DMS153 treated with DMSO at 0.1 percent for 48 hours (cell line): ENCODE measurements at regions not wholly inside any gene's neighbourhood (a gene's known extent, or its start where the extent isn't known, plus 50 kb on each side); places are given as distances from the start of the nearest gene placed in this dataset.
"Not testable (repeated sequence)": the region's sequence is repeated elsewhere in the genome, so short reads cannot be mapped to it uniquely, and the experiment has no call there.

Source experiments
- DNase-seq: peaks from one replicate; lab custom pipeline; 2025; ENCODE audit not compliant: unreplicated experiment; lab: John Stamatoyannopoulos, UW

DNA sequence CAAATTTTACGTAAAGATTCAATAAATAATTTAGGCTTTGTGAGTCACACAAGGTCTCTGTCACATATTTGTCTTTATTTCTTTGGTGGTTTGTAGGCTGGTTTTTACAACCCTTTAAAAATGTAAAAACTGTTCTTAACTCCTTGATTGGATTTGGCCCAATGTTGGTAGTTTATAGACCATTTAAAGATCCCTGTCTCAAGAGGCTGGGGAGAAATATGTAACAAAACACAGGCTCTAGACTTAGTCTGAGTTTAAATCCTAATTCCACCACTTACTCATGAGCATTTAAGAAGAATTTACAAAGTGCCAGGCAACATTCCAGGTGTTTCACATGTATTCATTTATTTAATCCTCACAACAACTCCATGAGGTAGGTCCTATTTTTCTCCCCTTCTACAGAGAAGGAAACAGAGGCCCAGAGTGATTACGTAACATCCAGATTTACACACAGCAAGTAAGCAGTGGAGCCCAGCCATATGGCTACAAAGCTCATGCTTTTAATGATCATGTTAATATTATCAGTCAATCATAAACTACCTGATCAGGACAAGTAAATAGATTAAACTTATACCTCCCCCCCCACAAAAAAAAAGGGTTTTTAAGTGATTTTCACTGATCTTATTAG, 416.6 kb upstream of the ACVR2A start:
- no peak for DNase-seq

DNA sequence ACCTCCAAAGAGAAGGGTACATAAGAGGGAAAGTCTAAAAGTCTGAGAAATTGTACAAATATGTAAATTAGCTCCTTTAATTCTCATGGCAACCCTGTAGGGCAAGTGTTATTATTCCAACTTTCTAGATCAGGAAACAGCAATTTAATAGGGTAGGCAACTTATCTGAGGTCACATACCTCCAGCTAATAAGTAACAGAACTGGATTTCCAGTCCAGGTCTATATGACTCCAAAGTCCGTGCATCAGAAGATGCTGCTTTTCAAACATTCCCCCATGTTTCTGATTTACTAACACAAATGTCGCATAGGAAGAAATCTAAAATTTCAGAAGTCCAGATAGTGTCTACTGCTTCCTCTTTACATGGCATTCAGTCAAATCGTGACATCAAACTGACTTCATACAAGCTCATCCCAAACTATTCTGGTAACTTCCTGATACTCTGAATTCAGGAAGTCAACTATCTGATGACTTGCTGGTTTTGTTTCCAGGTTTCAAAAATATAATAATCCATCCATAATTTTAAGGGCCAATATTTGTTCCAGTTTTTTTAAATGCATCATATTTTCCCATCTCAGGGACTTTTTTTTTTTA, 419.3 kb upstream of the ACVR2A start:
- no peak for DNase-seq

DNA sequence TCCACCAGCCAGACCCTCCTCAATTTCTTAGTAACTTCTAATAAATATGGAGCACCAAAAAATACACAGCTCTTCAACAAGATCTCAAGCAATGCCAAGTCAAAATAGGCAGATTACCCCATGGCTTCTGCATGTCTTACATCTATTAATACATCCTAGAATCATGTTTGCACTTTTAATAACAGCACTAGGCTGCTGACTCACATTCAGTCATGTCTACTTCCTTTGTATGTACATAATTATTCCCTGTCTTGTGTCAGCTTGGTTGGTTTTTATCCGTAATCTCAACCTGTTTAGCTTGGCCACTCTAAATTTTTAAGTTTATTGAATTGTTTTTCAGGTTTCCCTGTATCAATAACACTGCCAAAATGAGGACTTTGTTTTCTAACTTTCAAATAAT, 420.1 kb upstream of the ACVR2A start:
- no peak for DNase-seq

DNA sequence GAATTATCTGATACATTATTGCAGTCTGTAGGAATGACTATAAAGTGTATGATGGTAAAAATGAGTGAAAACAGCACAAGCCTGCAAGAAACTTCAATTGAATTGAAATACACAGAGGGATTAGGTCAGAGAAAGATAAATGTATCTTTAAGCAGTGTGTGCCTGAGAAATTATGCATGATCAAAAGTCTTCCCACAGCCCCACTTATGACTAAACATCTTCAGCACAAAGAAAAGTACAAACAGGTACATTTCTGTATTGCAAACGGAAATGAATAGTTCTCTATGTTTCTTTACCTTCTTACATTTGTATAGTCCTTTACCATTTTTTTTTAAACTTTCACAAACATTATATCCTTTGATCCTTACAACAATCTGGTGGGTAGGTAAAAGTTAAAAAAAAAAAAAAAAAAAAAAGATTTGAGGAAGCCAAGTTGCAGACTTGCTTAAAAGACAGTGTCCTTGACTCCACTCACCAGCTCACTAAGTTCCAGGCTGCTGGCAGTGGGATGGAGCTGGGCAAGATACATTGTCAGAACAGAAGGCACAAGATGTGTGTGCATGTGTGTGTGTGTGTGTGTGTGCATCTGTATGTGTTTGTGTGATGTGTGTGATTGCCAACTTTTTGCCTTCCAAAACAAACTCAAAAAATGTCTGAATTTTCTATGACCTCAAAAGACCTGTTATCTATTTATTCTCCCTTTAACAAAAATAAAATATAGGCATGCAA, 423.7 kb upstream of the ACVR2A start:
- DNase-seq = no peak

DNA sequence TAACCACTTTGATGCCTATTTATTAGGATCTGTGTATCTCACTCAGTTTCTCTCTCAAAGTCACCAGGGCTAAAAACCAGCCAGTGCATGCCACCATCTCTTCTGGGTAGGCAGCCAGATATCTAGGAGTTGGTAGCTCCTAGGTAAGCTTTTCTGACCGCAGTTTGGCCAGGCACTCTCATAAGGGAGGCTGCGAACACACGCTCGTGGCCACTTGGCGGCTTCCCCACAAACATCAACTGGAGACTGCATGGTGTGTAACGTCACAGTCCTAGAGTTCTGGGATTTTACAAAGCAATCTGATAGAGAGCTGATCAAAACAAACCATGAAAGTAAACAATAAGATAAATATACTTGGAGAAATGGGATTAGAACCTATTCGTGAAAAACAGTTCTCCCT, 424.3 kb upstream of the ACVR2A start:
- DNase-seq = no peak

DNA sequence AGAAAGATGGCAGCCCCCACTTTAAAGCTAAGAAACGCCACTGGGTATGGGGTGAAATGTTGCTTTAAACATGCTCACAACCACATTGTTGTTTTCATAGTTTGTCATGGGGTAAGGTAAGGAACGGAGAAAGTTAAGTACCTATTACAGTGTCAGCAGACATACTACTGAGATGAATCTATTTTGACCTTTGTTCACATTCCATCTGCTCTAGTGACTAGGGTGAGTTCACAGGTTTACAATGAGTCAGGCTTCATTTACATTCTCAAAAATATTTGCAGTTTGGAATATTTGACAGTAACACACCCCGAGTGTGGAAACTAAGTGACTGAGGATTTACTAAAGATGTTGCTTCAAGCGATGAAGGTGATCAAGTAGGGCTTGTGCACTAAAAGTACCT, 428.7 kb upstream of the ACVR2A start:
- no peak for DNase-seq

DNA sequence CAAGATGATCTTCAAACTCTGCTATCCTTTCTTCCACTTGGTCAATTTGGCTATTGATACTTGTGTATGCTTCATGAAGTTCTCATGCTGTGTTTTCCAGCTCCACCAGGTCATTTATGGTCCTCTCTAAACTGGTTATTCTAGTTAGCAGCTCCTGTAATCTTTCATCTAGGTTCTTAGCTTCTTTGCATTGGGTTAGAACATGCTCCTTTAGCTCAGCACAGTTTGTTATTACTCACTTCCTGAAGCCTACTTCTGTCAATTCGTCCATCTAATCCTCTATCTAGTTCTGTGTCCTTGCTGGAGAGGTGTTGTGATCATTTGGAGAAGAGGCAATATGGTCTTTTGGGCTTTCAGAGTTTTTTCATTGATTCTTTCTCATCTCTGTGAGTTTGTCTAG, 430.2 kb upstream of the ACVR2A start:
- DNase-seq = not testable (repeated sequence)

DNA sequence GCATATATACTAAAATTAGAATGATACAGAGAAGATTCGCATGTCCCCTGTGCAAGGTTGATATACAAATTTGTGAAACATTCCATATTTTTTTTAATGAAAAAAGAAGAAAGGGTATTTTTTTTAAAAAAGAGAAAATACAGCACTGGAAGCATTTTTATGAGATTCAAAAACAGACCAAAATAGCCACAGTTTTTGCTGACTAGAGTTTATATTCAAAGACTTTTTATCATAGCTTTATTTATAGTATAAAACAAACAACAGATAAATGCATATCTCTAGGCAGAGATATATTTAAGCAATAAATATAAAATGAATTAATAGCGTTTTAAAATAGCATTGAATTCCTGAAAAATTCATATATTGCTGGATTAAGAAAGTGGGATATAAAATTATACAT, 436.5 kb upstream of the ACVR2A start:
- no peak for DNase-seq

DNA sequence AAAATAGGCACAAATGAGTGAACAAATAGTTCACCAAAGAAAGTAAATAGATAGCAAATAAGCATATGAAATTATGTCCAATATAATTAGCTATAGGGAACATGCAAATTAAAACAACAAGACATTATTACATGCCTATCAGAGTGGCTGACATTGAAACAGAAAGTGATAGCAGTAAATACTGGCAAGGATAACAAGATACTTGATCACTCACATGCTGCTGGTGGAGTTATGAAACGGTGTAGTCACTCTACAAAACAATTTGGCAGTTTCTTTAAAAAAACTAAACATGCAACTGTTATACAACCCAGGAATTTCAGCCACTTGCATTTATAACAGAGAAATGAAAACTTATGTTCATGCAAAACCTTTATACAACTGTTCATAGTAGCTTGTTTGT, 439.2 kb upstream of the ACVR2A start:
- DNase-seq = no peak

DNA sequence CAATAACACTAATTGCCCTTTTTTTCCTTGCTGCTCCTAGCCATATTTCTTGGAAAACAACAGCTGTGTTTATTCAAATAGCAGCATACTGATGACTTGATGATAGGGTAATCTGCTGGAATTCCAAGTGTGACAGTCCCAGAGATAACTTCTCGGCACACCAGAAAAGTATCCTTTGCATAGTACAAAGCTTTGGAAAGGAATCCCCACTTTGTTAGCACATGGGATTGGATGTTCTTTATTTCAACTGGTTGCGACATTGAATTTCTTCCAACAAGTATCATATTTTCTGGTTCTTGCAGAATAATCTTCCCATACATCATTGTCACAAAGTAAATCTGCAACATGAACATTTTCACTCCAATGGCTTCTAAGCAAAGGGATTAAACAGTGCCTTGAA, 445.8 kb upstream of the ACVR2A start:
- DNase-seq = no peak

DNA sequence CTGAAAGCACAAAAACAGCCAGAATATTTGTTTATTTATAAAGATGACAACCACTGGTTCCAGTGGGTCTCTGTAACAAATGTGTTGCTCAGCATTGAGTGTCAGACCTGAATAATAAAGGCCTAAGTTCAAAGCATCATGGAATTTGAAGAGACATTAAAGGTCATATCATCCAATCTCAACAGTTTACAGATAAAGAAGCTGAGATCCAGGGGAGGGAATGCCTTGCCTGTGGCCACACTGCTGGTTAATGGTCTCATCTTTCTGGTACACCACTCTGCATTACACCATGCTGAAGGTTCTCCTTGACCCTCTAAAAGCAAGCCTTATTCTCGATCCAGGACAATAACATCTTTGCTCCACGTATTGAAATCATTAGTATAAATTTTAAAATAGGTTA, 446.5 kb upstream of the ACVR2A start:
- no peak for DNase-seq

DNA sequence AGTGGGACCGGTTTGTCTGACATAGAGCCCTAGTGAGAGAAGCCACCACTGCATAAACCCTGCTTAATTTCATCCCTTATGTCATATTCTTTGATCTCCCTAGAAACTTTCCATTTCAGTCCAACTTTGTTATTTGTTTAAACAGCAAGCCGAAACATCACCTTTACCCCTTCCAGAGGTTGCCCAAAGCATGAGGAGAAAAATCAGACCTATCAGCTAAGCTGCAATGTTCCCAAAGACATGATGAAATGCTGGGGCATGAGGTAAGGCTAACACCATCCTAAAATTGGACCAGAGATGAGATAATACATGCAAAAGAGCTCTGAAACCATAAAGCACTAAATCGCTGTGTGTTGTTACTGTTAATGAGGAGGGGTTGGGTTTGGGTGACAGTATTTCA, 447.9 kb upstream of the ACVR2A start:
- DNase-seq = no peak

DNA sequence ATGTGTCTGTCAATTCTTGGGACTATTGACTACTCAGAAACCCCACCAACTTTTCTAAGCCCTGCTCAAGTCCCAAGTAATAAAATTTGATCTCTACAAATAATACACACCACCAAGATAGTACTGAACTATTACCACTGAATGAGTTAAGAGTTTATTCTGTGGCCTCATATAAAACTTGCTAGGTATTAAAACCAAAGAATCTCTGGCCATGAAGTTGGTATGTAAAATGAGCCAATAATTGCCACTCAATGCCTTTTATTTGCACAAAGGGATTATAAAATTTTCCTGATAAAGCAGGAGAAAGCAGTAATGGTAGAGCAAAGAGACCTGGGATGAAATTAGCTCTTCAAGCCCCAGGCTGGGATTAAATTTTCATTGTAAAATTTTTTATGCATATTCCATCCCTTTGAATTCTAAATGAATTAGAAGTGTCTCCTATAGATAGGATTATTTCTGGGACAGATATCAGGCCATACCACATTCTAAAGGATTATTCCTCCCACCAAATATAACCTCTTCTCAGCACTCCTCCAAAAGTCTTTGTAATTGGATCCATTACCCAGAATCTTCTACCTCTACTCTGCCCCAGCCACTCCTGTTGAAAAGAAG, 450.5 kb upstream of the ACVR2A start:
- no peak for DNase-seq

DNA sequence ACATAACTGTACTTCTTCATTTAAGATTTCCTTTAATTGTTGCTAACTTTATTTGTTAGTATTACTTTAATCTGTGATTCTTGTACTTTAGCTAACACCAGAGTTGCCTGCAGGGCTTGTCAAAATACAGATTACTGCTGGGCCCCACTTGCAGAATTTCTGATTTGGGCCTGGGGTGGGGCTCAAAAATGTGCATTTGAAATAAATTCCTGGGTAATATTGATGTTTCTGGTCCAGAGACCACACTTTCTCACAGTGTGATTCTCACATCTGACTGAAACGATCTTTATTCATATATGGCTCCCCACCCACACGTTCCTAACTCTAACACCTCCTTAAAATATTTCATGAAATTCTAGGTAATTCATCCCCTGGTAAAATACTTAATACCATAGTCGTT, 452.6 kb upstream of the ACVR2A start:
- no peak for DNase-seq

DNA sequence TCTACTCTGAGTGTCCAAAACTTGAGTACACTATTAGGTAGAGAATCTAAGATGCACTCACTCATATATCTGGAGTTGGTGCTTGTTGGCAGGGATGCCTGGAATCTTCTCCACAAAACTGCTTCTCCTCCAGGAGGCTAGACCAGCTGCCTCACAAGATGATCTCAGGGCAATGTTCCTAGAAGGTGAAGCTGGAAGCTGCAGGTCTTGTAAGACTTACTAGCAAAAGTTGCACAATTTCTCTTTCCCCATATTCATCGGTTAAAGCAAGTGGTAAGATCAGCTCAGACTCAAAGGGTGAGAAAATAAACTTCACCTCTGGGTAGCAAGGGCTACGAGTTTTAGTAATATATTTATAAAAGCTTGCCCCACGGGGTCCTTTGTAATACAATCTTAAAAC, 454.4 kb upstream of the ACVR2A start:
- DNase-seq = no peak

DNA sequence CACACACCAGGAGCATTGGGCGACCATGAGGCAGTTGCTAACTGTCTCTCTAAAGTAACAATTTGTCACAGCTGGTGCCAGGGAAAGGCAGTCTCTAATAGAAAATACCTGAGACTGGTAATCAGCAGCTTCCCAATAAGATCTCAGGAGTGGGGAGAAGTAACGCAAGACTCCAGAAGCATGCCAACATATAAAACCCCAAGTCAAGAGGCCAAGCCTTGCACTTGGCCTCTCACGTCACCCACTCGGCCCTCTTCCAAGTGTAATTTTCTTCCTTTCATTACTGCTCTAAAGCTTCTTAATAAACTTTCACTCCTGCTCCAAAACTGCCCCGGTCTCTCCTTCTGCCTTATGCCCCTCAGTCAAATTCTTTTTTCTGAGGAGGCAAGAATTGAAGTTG, 455.6 kb upstream of the ACVR2A start:
- no peak for DNase-seq

DNA sequence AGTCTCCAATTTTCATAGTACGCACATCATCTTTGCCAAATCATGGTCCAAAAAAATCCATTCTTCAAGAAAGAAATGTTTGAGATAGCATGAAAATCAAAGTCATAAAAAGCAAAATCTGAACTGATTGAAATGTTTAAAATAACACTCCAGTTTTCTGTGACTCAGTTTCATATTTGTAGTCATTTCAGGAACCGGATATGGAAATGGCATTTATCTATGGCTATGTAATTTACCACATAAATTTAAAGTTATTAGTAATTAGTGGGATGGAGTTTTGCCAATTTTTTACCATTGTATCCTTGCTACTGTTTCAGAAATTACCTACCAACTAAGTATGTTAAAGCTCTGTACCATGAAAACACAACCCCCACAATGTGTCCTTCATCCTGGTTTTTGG, 456.6 kb upstream of the ACVR2A start:
- no peak for DNase-seq

DNA sequence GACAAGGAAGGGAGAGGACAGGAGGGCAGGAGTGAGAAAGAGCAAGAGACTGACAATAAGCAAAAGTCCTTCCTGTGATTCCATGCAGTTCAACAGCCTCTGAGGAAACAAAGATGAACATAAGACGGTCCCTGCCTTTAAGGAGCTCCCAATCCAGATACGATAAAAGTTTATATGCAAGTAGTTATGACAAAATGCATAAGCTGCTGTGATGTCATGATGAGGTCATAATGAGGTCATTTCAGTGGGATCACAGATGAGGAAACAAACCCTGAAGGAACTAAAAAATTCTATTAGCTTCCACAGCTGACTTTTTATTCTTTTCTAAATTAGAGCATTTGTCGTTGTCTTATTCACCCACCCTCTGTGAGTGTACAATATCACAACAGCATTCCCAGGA, 458.5 kb upstream of the ACVR2A start:
- DNase-seq = no peak

DNA sequence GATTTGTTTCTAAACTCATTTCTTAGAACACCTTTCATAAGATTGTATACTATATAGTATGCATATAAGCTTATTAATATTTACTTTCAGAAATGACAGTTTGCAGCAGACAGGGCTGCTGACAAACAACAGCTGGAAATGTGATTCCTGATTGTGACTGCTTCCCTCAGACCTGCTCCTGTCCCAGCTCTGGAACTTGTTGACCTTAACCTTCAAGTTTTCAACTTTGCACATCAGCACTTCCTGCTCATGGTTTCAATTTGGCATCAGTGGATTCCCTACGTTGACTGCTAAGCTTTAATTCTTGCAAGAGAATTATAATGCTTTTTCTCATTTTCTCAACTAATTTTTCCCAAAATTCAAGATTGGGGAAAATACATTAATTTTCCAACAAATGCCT, 459.2 kb upstream of the ACVR2A start:
- DNase-seq = no peak

DNA sequence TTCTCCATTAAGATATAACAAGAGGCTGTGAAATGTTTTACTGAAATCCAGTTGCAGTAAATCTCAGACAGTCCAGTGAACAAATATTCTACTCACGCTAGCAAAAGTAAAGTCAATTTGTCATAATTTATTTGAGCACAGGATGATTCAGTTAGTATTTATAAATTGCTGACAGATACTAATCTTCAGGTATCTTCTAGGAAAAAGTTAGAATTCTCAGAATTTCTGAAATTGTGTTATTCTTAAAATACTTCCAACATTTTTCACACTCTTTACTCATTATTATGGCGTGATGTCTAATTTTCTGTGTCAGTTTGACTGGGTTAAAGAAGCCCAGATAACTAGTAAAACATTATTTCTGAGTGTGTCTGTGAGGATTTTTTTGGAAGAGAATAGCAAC, 460.2 kb upstream of the ACVR2A start:
- no peak for DNase-seq

DNA sequence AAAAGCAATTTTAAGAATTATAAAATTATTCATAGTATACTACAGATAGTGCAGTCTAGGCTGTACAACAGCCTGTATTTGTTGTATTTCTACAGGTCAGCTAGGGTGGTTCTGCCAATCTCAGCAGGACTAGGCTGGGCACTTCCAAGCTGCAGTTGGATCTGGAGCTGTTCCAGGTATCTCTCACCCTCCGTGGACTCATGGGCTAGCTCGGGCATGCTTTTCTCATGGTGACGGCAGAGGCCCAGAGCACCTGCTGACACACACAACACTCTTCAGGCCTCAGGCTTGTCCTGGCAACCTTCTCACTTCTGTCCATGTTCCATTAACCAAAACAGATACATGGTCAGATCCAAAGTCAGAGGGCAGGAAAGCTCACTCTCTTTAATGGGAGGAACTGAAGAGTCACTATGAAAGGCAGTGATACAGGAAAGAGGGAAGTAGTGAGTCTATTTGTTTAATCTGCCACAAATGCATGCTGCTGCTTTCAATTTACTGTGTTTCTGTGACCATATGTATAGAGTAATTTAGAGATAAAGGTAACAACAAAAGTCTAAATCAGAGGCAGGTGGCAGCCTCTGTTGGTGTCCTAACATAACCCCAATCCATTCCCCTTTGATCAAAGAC, 462.4 kb upstream of the ACVR2A start:
- DNase-seq = peak; percentile 96

DNA sequence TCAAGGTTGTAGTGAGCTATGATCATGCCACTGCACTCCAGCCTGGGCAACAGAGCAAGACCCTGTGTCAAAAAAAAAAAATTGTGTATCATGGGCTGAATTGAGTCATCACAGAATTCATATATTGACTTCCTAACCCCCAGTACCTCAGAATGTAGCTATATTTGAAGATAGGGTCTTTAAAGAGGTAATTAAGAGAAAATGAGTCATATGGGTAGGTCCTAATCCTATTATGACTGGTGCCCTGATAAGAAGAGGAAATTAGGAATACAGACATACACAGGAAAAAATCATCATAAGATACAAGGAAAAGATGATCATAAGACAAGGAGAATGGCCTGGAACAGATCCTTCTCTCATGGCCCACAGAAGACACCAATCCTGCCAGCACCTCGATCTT, 466.4 kb upstream of the ACVR2A start:
- no peak for DNase-seq
